ENCODE measurements at regions not wholly inside any gene's neighbourhood (a gene's known extent, or its start where the extent isn't known, plus 50 kb on each side); places are given as distances from the start of the nearest gene placed in this dataset.

- TF ChIP-seq ZNF652 (CRISPR knock-in tag; IDR thresholded peaks at IDR 0.05; ENCODE audit: borderline replicate concordance, low read depth) = peak; percentile 31; the same call in 1 of the 2 replicates
- TF ChIP-seq CCDC6 (CRISPR knock-in tag; IDR thresholded peaks at IDR 0.05) = no peak
- 0 out of 2 replicates have a peak, but pooled peaks have one; percentile 36 for TF ChIP-seq ZBTB21 (CRISPR knock-in tag; IDR thresholded peaks at IDR 0.05)
- TF ChIP-seq MEIS1 (CRISPR knock-in tag; IDR thresholded peaks at IDR 0.05; ENCODE audit: borderline replicate concordance) = no peak
- TF ChIP-seq DPF2 (CRISPR knock-in tag; IDR thresholded peaks at IDR 0.05; ENCODE audit: borderline replicate concordance, low read depth) = 0 out of 2 replicates have a peak, but pooled peaks have one; percentile 58
- TF ChIP-seq ZNF501 (CRISPR knock-in tag; IDR thresholded peaks at IDR 0.05) = peak; percentile 54; the same call in 1 of the 2 replicates
- no peak; the same call in 1 of the 2 replicates for TF ChIP-seq TFDP1 (CRISPR knock-in tag; IDR thresholded peaks at IDR 0.05; ENCODE audit: borderline replicate concordance)
- TF ChIP-seq, protein P1, sequence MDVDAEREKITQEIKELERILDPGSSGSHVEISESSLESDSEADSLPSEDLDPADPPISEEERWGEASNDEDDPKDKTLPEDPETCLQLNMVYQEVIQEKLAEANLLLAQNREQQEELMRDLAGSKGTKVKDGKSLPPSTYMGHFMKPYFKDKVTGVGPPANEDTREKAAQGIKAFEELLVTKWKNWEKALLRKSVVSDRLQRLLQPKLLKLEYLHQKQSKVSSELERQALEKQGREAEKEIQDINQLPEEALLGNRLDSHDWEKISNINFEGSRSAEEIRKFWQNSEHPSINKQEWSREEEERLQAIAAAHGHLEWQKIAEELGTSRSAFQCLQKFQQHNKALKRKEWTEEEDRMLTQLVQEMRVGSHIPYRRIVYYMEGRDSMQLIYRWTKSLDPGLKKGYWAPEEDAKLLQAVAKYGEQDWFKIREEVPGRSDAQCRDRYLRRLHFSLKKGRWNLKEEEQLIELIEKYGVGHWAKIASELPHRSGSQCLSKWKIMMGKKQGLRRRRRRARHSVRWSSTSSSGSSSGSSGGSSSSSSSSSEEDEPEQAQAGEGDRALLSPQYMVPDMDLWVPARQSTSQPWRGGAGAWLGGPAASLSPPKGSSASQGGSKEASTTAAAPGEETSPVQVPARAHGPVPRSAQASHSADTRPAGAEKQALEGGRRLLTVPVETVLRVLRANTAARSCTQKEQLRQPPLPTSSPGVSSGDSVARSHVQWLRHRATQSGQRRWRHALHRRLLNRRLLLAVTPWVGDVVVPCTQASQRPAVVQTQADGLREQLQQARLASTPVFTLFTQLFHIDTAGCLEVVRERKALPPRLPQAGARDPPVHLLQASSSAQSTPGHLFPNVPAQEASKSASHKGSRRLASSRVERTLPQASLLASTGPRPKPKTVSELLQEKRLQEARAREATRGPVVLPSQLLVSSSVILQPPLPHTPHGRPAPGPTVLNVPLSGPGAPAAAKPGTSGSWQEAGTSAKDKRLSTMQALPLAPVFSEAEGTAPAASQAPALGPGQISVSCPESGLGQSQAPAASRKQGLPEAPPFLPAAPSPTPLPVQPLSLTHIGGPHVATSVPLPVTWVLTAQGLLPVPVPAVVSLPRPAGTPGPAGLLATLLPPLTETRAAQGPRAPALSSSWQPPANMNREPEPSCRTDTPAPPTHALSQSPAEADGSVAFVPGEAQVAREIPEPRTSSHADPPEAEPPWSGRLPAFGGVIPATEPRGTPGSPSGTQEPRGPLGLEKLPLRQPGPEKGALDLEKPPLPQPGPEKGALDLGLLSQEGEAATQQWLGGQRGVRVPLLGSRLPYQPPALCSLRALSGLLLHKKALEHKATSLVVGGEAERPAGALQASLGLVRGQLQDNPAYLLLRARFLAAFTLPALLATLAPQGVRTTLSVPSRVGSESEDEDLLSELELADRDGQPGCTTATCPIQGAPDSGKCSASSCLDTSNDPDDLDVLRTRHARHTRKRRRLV (CRISPR knock-in tag; IDR thresholded peaks at IDR 0.05) = no peak
- 0 out of 2 replicates have a peak, but pooled peaks have one; percentile 2 for TF ChIP-seq CEBPG (CRISPR knock-in tag; IDR thresholded peaks at IDR 0.05)
- 0 out of 2 replicates have a peak, but pooled peaks have one; percentile 8 for TF ChIP-seq THAP11 (CRISPR knock-in tag; IDR thresholded peaks at IDR 0.05)
- no peak for TF ChIP-seq ZNF136 (CRISPR knock-in tag; IDR thresholded peaks at IDR 0.05; ENCODE audit: low read depth)
- no peak for TF ChIP-seq FOXM1 (CRISPR knock-in tag; IDR thresholded peaks at IDR 0.05)
- 0 out of 2 replicates have a peak, but pooled peaks have one; percentile 75 for TF ChIP-seq ZBTB3 (CRISPR knock-in tag; IDR thresholded peaks at IDR 0.05; ENCODE audit: borderline replicate concordance, low read depth)
- 0 out of 2 replicates have a peak, but pooled peaks have one; percentile 20 for TF ChIP-seq ZBED4 (CRISPR knock-in tag; IDR thresholded peaks at IDR 0.05; ENCODE audit: borderline replicate concordance)
- peak; percentile 65; the same call in 1 of the 2 replicates for TF ChIP-seq ZSCAN9 (CRISPR knock-in tag; IDR thresholded peaks at IDR 0.05; ENCODE audit: borderline replicate concordance)
- TF ChIP-seq ZNF589 (CRISPR knock-in tag; conservative IDR thresholded peaks at IDR 0.05) = no peak
- TF ChIP-seq HES4 (CRISPR knock-in tag; IDR thresholded peaks at IDR 0.05; ENCODE audit: borderline replicate concordance) = no peak
- no peak for TF ChIP-seq SCMH1 (CRISPR knock-in tag; IDR thresholded peaks at IDR 0.05; ENCODE audit: borderline replicate concordance)
These were observed 88.7 kb upstream of the EGLN3 start (continued) for GRCh38 chr14:34039428-34040047.

Data from HepG2 (cell line).